HUES48 (cell line): ENCODE measurements at regions not wholly inside any gene's neighbourhood (a gene's known extent, or its start where the extent isn't known, plus 50 kb on each side); places are given as distances from the start of the nearest gene placed in this dataset.
A peak's percentile ranks its signal among the peaks of the same experiment; 100 is the strongest.
"Not testable (repeated sequence)": the region's sequence is repeated elsewhere in the genome, so short reads cannot be mapped to it uniquely, and the experiment has no call there.

Experiments used
- H3K27ac ChIP-seq: one replicate; pipeline ENCODE4 v1.7.0; 2013; ENCODE audit warnings: low read depth, low read length, inconsistent platforms
- H3K27me3 ChIP-seq: 2 replicates; pipeline ENCODE4 v1.6.1; 2013; ENCODE audit warnings: mild to moderate bottlenecking, low read length; ENCODE audit not compliant: control insufficient read depth, insufficient read depth
- H3K36me3 ChIP-seq: 2 replicates; pipeline ENCODE4 v1.6.1; 2013; ENCODE audit warnings: low read length; ENCODE audit not compliant: control insufficient read depth, insufficient read depth
- H3K4me1 ChIP-seq: 2 replicates; pipeline ENCODE4 v1.6.1; 2013; ENCODE audit warnings: mild to moderate bottlenecking, low read length; ENCODE audit not compliant: control insufficient read depth, insufficient read depth
- H3K4me3 ChIP-seq: 2 replicates; pipeline ENCODE4 v1.5.1; 2013; ENCODE audit warnings: mild to moderate bottlenecking, low read depth, low read length
- H3K9ac ChIP-seq: 2 replicates; pipeline ENCODE4 v1.6.1; 2013; ENCODE audit warnings: mild to moderate bottlenecking, low read depth, low read length, moderate library complexity
- H3K9me3 ChIP-seq: 2 replicates; pipeline ENCODE4 v1.6.1; 2013; ENCODE audit warnings: low read length; ENCODE audit not compliant: control insufficient read depth, insufficient read depth

DNA sequence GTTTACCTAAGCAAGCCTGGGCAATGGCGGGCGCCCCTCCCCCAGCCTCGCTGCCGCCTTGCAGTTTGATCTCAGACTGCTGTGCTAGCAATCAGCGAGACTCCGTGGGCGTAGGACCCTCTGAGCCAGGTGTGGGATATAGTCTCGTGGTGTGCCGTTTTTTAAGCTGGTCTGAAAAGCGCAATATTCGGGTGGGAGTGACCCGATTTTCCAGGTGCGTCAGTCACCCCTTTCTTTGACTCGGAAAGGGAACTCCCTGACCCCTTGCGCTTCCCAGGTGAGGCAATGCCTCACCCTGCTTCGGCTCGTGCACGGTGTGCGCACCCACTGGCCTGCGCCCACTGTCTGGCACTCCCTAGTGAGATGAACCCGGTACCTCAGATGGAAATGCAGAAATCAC, 442.6 kb upstream of the MTPN start:
- not testable (repeated sequence) for H3K9me3 ChIP-seq, H3K4me3 ChIP-seq, H3K36me3 ChIP-seq, H3K4me1 ChIP-seq, H3K9ac ChIP-seq, H3K27ac ChIP-seq, H3K27me3 ChIP-seq

DNA sequence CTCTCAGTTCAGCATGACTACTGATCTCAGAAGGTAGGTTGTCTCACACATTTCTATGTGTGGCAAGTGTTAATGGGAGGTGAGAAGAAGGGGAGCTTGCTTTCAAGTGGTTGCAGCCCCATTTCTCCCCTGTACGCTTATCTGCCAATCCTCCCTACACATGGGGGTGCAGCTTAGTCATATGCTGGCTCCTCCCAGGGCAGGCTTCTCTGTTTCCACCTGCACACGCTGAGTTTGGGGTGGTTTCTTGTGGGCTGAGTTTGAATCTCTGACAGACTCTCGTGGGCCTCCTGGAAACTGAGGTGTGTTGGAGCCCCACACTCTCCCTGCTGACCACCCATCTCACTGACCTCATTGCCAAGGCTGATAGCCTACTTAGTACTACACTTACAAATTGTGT, 435.8 kb upstream of the MTPN start:
- Histone ChIP-seq H3K9ac (no peak overlapping the region), H3K4me1 (no peaks in the 10 kb centered on the region), H3K27ac (no peak overlapping the region), H3K9me3 (no peaks in the 10 kb centered on the region), H3K36me3 (no peaks in the 10 kb centered on the region), H3K4me3 (no peak overlapping the region), H3K27me3 (no peaks in the 10 kb centered on the region)

GRCh38 chr7:136405931-136406777, 429.0 kb upstream of the MTPN start:
- Histone ChIP-seq H3K36me3 (no peaks in the 10 kb centered on the region), H3K4me3 (peak overlapping the region; percentile 53), H3K4me1 (peaks cover 10% of the 10 kb centered on the region), H3K9ac (no peak overlapping the region), H3K9me3 (no peaks in the 10 kb centered on the region), H3K27ac (no peak overlapping the region), H3K27me3 (peaks cover 12% of the 10 kb centered on the region)

DNA sequence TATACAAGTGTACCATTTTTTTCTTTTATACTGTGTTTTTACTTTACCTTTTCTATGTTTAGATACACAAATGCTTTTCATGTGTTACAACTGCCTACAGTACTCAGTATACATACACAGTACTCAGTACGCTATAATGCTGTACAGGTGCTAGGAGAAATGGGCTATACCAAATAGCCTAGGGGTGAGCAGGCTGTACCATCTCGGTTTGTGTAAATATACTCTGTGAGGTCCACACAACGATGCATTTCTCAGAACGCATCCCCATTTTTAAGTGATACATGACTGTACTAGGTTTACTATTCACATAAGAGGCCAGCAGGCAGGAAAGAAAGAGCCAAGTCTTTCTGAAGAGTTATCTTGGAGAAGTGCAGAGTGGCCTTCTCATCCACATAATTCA, 426.4 kb upstream of the MTPN start:
- peaks cover 34% of the 10 kb centered on the region for H3K4me1 ChIP-seq
- H3K4me3 ChIP-seq, result no peak overlapping the region
- peaks cover 27% of the 10 kb centered on the region for H3K27me3 ChIP-seq
- H3K36me3 ChIP-seq, result no peaks in the 10 kb centered on the region
- H3K9me3 ChIP-seq, result no peaks in the 10 kb centered on the region
- H3K27ac ChIP-seq, result no peak overlapping the region
- no peak overlapping the region for H3K9ac ChIP-seq

DNA sequence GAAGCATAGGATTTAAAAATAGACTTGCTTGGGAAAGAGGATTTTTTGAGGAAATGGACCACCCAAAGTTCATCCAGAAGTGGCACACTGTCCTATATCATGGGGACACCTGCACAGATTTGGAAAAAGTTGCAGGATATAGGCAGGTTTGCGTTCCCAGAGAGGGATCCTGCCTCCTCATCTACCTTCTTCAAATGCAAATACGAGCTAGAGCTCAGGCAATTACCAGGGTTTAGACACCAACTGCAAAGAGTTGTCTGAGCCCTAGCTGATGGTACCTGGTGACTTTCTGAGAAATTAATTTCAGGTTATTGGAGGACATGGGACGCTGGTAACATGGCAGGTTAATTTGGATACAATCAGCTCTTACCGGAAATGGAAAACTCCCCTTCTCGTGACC, 423.7 kb upstream of the MTPN start:
- Histone ChIP-seq H3K27ac (no peak overlapping the region), H3K9ac (no peak overlapping the region), H3K27me3 (peaks cover 34% of the 10 kb centered on the region), H3K4me3 (no peak overlapping the region), H3K4me1 (peaks cover 34% of the 10 kb centered on the region), H3K9me3 (no peaks in the 10 kb centered on the region), H3K36me3 (no peaks in the 10 kb centered on the region)

- H3K4me1 ChIP-seq, result peaks cover 31% of the 10 kb centered on the region
- no peak overlapping the region for H3K9ac ChIP-seq
- H3K9me3 ChIP-seq, result no peaks in the 10 kb centered on the region
- H3K36me3 ChIP-seq, result no peaks in the 10 kb centered on the region
- H3K27me3 ChIP-seq, result peaks cover 34% of the 10 kb centered on the region
- H3K4me3 ChIP-seq, result peak overlapping the region; percentile 9
- H3K27ac ChIP-seq, result peak overlapping the region; percentile 82
Observed at GRCh38 chr7:136399385-136399784, 422.2 kb upstream of the MTPN start.

- Histone ChIP-seq H3K27ac (no peak overlapping the region), H3K4me1 (peaks cover 5% of the 10 kb centered on the region; the same call in 1 of the 2 replicates), H3K4me3 (no peak overlapping the region), H3K27me3 (no peaks in the 10 kb centered on the region), H3K36me3 (no peaks in the 10 kb centered on the region), H3K9me3 (no peaks in the 10 kb centered on the region), H3K9ac (no peak overlapping the region)
Observed at GRCh38 chr7:136392856-136393255, 415.7 kb upstream of the MTPN start.

GRCh38 chr7:136391371-136391770, 414.2 kb upstream of the MTPN start:
- Histone ChIP-seq H3K4me1 (peaks cover 5% of the 10 kb centered on the region; the same call in 1 of the 2 replicates), H3K27me3 (no peaks in the 10 kb centered on the region)

GRCh38 chr7:136389933-136390332, 412.8 kb upstream of the MTPN start:
- no peaks in the 10 kb centered on the region for H3K36me3 ChIP-seq
- no peak overlapping the region for H3K9ac ChIP-seq
- H3K9me3 ChIP-seq, result no peaks in the 10 kb centered on the region
- H3K27ac ChIP-seq, result no peak overlapping the region
- peaks cover 5% of the 10 kb centered on the region; the same call in 1 of the 2 replicates for H3K4me1 ChIP-seq
- no peaks in the 10 kb centered on the region for H3K27me3 ChIP-seq
- no peak overlapping the region for H3K4me3 ChIP-seq

More at GRCh38 chr7:136391371-136391770, 414.2 kb upstream of the MTPN start:
- H3K27ac ChIP-seq, result no peak overlapping the region
- H3K9ac ChIP-seq, result no peak overlapping the region
- no peaks in the 10 kb centered on the region for H3K36me3 ChIP-seq
- H3K4me3 ChIP-seq, result no peak overlapping the region
- no peaks in the 10 kb centered on the region for H3K9me3 ChIP-seq

- Histone ChIP-seq H3K4me1 (peaks cover 5% of the 10 kb centered on the region; the same call in 1 of the 2 replicates), H3K27ac (no peak overlapping the region), H3K36me3 (no peaks in the 10 kb centered on the region), H3K9ac (no peak overlapping the region), H3K27me3 (no peaks in the 10 kb centered on the region), H3K4me3 (no peak overlapping the region), H3K9me3 (no peaks in the 10 kb centered on the region)
Observed at GRCh38 chr7:136386876-136387275, 409.7 kb upstream of the MTPN start.

- H3K36me3 ChIP-seq, H3K4me3 ChIP-seq, H3K9me3 ChIP-seq, H3K27me3 ChIP-seq, H3K9ac ChIP-seq, H3K4me1 ChIP-seq, H3K27ac ChIP-seq: not testable (repeated sequence)
Observed at GRCh38 chr7:136371409-136371808, 394.2 kb upstream of the MTPN start.
